Lower leg skin (tissue), 4 donors: ENCODE measurements at regions not wholly inside any gene's neighbourhood (a gene's known extent, or its start where the extent isn't known, plus 50 kb on each side); places are given as distances from the start of the nearest gene placed in this dataset.

Experiments used
- DNase-seq, 2 donors: peaks; one replicate each; pipeline ENCODE4 v3.0.0-alpha.2; 2019; ENCODE audit warnings: low spot score in 2 of 2
- H3K4me3 ChIP-seq: fragments of 200-600 bp; sonication (generic); 2 replicates; pipeline ENCODE4 v1.5.1; 2017; ENCODE audit warnings: mild to moderate bottlenecking, low read depth; ENCODE audit not compliant: poor library complexity, severe bottlenecking
- POLR2A ChIP-seq, 2 donors: fragments of 450-650 bp; IDR thresholded peaks; one replicate each; pipeline ENCODE4 v1.6.1; 2016 to 2017; ENCODE audit warnings: antibody characterized with exemption in 2 of 2, mild to moderate bottlenecking in 1 of 2, moderate library complexity in 1 of 2
- WGBS, 2 donors: methylation state at CpG; one replicate each; pipeline ENCODE4 v1.1.5; 2018; 5-methylcytosine and 5-hydroxymethylcytosine counted together
- intact Hi-C: fragments of 100-400 bp; cut with DNase I; formaldehyde crosslinking; loops from one replicate; pipeline ENCODE4 v1.15.0; 2023; ENCODE audit warnings: low total_unique reads
- TF ChIP-seq, protein P1 (sequence below), 3 donors: fragments of 450-650 bp; IDR thresholded peaks; one replicate each; pipeline ENCODE4 v1.5.1; 2016; ENCODE audit warnings: antibody characterized with exemption in 3 of 3, mild to moderate bottlenecking in 3 of 3, moderate library complexity in 2 of 3

DNA sequence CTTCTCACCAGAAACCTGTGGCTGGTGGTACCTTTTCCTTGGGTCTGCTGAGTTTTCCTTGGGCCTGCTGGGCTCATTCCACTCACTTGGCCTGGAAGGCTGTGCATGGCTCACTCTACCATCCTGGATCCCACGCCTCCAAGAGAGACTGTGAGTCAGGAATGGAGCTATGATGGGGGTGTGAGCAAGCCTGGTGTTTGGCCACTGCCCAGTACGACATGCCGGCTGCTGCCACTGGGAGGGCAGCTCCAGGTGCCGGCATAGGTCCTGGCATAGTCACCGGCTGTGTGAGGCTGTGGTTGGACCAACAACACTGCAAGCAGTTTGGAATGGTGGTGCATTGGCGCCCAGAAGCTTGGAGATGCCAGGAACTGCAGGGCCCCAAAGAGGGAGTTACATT lies 721.7 kb downstream of the PCDH18 start:
- intact Hi-C loops: no loop called here
- no peak for DNase-seq
- no peak overlapping the region for H3K4me3 ChIP-seq
- TF ChIP-seq, protein P1, sequence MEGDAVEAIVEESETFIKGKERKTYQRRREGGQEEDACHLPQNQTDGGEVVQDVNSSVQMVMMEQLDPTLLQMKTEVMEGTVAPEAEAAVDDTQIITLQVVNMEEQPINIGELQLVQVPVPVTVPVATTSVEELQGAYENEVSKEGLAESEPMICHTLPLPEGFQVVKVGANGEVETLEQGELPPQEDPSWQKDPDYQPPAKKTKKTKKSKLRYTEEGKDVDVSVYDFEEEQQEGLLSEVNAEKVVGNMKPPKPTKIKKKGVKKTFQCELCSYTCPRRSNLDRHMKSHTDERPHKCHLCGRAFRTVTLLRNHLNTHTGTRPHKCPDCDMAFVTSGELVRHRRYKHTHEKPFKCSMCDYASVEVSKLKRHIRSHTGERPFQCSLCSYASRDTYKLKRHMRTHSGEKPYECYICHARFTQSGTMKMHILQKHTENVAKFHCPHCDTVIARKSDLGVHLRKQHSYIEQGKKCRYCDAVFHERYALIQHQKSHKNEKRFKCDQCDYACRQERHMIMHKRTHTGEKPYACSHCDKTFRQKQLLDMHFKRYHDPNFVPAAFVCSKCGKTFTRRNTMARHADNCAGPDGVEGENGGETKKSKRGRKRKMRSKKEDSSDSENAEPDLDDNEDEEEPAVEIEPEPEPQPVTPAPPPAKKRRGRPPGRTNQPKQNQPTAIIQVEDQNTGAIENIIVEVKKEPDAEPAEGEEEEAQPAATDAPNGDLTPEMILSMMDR (IDR thresholded peaks at IDR 0.05): no peak
- no peak for TF ChIP-seq POLR2A (IDR thresholded peaks at IDR 0.05)
- 82 to 93% methylated on average over 3 to 6 of the region's 6 CpGs for WGBS, 2 donors

DNA sequence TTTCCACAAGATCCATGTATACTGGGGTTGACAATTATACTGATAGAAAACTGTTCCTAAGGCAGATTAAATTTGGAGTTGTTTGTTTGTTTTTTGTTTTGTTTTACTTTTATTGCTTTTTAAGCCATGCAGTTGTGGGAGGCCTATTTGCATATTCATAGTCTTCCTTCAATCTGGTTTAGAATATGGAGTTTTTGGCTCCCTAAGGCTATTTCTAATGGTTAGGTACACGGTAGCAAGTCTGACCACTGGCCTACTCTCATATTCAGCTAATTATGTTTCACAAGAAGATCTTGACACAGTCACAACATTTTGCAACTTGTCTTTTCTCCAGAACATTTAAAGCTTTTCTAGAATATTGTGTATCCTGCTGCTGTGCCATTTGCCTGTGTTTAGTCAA lies 725.5 kb downstream of the PCDH18 start:
- 88 to 90% methylated on average over 1 of the region's 1 CpG for WGBS, 2 donors
- DNase-seq: no peak
- intact Hi-C loops: no loop called here
- H3K4me3 ChIP-seq: no peak overlapping the region
- TF ChIP-seq POLR2A (IDR thresholded peaks at IDR 0.05): no peak
- TF ChIP-seq, protein P1 (IDR thresholded peaks at IDR 0.05): no peak

- no peak for TF ChIP-seq POLR2A (IDR thresholded peaks at IDR 0.05)
- TF ChIP-seq, protein P1 (IDR thresholded peaks at IDR 0.05): no peak
- no peak overlapping the region for H3K4me3 ChIP-seq
- intact Hi-C loops: no loop called here
- DNase-seq: no peak
- 80 to 86% methylated on average over 2 of the region's 2 CpGs for WGBS, 2 donors
These were observed 726.7 kb downstream of the PCDH18 start for GRCh38 chr4:136805617-136806016.

DNA sequence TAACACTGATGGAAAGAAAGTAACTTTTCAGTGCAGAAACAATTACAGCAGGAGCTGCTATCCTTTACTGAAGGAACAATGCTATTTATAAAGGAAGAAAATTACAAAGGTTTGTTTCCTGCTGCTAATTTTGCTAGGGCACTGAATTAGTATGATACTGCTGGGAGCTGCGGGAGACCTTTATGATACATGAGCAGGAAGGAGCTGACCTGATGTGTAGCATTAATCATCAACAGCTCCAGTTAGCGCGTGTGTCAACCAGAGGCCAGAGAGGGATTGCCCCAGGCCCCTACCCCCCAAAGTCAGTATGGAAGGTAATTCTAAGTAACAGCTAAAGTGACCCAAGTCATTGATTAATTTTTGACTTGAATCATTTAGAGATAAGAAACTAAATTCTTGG lies 728.9 kb downstream of the PCDH18 start:
- TF ChIP-seq, protein P1 (IDR thresholded peaks at IDR 0.05): no peak
- TF ChIP-seq POLR2A (IDR thresholded peaks at IDR 0.05): no peak
- 47 to 53% methylated on average over 3 of the region's 3 CpGs for WGBS, 2 donors
- DNase-seq: no peak
- intact Hi-C loops: no loop called here
- no peak overlapping the region for H3K4me3 ChIP-seq

DNA sequence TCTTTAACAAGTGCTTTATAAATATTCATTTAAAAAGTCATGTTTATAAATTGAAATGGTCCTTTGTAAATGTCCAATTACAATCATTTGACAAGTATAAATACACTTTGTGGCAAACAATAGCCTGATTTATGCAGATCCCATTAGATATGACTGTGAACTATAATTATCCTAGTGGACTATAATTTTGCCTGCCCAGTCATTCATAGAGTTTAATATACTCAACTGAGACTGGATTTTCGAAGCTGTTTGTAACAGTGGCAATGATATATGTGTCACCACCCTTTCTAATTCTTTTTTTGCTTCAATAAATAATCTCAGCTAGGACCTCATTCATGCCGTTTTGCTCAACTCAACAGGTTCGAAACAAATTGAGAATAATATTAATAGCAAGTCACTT lies 732.0 kb downstream of the PCDH18 start:
- no peak overlapping the region for H3K4me3 ChIP-seq
- no peak for TF ChIP-seq POLR2A (IDR thresholded peaks at IDR 0.05)
- TF ChIP-seq, protein P1 (IDR thresholded peaks at IDR 0.05): no peak
- WGBS, 2 donors: 56 to 64% methylated on average over 3 of the region's 3 CpGs
- no peak for DNase-seq
- intact Hi-C loops: no loop called here

GRCh38 chr4:136796953-136797352 lies 735.3 kb downstream of the PCDH18 start:
- DNase-seq: no peak
- TF ChIP-seq, protein P1 (IDR thresholded peaks at IDR 0.05): no peak
- WGBS, 2 donors: 80 to 82% methylated on average over 3 of the region's 3 CpGs
- intact Hi-C loops: no loop called here
- H3K4me3 ChIP-seq: no peak overlapping the region
